AG04449 (cell line): ENCODE measurements at regions not wholly inside any gene's neighbourhood (a gene's known extent, or its start where the extent isn't known, plus 50 kb on each side); places are given as distances from the start of the nearest gene placed in this dataset.

ENCODE experiments used
- CTCF ChIA-PET: fragments of 350-600 bp; formaldehyde crosslinking; extraction: SDS; loops from one replicate; lab custom pipeline; 2021; ENCODE audit warnings: antibody characterized with exemption; lab: Yijun Ruan, JAX
- POLR2A ChIA-PET: fragments of 400-600, 350-600 bp; formaldehyde crosslinking; extraction: SDS; loops from one replicate; lab custom pipeline; 2020; ENCODE audit warnings: antibody characterized with exemption, inconsistent platforms; lab: Yijun Ruan, JAX
- DNase-seq: peaks from one replicate; pipeline ENCODE4 v3.0.0-alpha.2; 2010; ENCODE audit warnings: low read depth, low spot score
- H3K4me3 ChIP-seq: 2 replicates; pipeline ENCODE4 v1.5.1; 2011; ENCODE audit warnings: low read depth, mild to moderate bottlenecking, control low read depth, low read length
- CTCF ChIP-seq: IDR thresholded peaks from one replicate; pipeline ENCODE4 v1.5.1; 2011; ENCODE audit warnings: mild to moderate bottlenecking, moderate library complexity, low read length, control low read depth, inconsistent platforms; ENCODE audit not compliant: insufficient read depth; ENCODE audit errors: missing control alignments

DNA sequence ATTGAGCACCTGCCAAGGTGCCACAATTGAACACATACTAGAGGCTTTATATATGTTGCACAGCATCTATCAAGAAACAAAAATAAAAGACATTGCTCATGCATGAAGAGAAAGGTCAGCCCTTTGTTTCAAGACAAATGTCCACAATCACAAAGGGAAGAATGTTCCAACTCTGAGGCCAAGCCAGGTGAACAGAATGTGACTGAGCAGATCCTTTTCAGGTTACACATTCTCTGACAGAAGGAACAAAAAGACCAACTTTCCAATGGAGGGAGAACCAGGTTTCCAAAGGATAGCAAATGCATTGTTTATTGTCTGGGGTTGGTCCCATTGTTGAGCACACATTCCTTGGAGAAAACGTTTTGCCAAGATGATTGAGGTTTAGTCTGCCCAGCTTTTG lies 50.2 kb upstream of the FAM174B start:
- ChIA-PET POLR2A (no interaction called here), CTCF (interaction anchor here (1.3 kb wide), 1 partner anchor 9 kb away, joined by 3 read pairs; no protein-coding TSS in a partner anchor)

GRCh38 chr15:92706201-92706600 lies 50.6 kb upstream of the FAM174B start:
- no peak for DNase-seq
- POLR2A ChIA-PET: no interaction called here
- no peak for TF ChIP-seq CTCF
- no peak overlapping the region for H3K4me3 ChIP-seq
- CTCF ChIA-PET: interaction anchor here (1.3 to 1.6 kb wide), 2 partner anchors 8 to 10 kb away, joined by 3 to 5 read pairs; no protein-coding TSS in a partner anchor

More for the DNA sequence above, 50.2 kb upstream of the FAM174B start:
- no peak for TF ChIP-seq CTCF
- H3K4me3 ChIP-seq: no peak overlapping the region
- DNase-seq: no peak

GRCh38 chr15:92707880-92708551 lies 52.4 kb upstream of the FAM174B start:
- CTCF ChIA-PET: interaction anchor here (1.0 to 2.4 kb wide), 2 partner anchors 187 to 429 kb away, joined by 3 to 8 read pairs; no protein-coding TSS in a partner anchor
- H3K4me3 ChIP-seq: no peak overlapping the region
- DNase-seq: no peak
- POLR2A ChIA-PET: no interaction called here
- TF ChIP-seq CTCF: no peak

GRCh38 chr15:92708635-92709034 lies 53.1 kb upstream of the FAM174B start:
- no peak for DNase-seq
- ChIA-PET CTCF (interaction anchor here (1.0 to 2.4 kb wide), 2 partner anchors 187 to 430 kb away, joined by 3 to 8 read pairs; no protein-coding TSS in a partner anchor), POLR2A (no interaction called here)
- no peak for TF ChIP-seq CTCF
- H3K4me3 ChIP-seq: no peak overlapping the region

GRCh38 chr15:92709110-92709790 lies 53.7 kb upstream of the FAM174B start:
- no peak for DNase-seq
- no peak for TF ChIP-seq CTCF
- no peak overlapping the region for H3K4me3 ChIP-seq
- ChIA-PET POLR2A (no interaction called here), CTCF (interaction anchor here (2.4 to 3.0 kb wide), 2 partner anchors 188 kb away, joined by 8 to 17 read pairs; no protein-coding TSS in a partner anchor)

- POLR2A ChIA-PET: no interaction called here
- H3K4me3 ChIP-seq: no peak overlapping the region
- DNase-seq: no peak
- CTCF ChIA-PET: interaction anchor here (3.0 kb wide), 1 partner anchor 190 kb away, joined by 17 read pairs; no protein-coding TSS in a partner anchor
- no peak for TF ChIP-seq CTCF
These were observed 55.9 kb upstream of the FAM174B start for GRCh38 chr15:92711457-92711831.
